ENCODE measurements at regions not wholly inside any gene's neighbourhood (a gene's known extent, or its start where the extent isn't known, plus 50 kb on each side); places are given as distances from the start of the nearest gene placed in this dataset.

DNA sequence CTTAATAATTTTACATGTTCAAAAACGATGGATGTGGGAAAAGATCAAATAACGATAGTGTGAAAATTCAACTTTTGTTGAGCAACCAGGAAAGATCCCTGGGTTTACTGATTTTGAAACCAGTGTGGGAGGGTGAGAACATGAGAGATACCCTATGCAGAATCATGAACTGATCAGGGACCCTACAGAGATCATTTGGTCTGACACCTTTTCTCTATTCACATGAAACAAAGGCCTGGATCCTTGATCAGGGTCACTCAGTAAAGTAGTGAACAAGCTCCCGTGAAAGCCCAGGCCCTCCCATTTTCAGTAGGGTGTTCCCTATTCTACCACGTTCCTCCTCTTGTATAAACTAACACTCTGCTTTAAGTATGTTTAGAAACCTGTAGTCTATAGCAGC is 60.5 kb upstream of the DUSP22 start:
- TF ChIP-seq, protein P1, sequence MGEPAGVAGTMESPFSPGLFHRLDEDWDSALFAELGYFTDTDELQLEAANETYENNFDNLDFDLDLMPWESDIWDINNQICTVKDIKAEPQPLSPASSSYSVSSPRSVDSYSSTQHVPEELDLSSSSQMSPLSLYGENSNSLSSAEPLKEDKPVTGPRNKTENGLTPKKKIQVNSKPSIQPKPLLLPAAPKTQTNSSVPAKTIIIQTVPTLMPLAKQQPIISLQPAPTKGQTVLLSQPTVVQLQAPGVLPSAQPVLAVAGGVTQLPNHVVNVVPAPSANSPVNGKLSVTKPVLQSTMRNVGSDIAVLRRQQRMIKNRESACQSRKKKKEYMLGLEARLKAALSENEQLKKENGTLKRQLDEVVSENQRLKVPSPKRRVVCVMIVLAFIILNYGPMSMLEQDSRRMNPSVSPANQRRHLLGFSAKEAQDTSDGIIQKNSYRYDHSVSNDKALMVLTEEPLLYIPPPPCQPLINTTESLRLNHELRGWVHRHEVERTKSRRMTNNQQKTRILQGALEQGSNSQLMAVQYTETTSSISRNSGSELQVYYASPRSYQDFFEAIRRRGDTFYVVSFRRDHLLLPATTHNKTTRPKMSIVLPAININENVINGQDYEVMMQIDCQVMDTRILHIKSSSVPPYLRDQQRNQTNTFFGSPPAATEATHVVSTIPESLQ (CRISPR knock-in tag; IDR thresholded peaks at IDR 0.05): no peak
- TF ChIP-seq, protein P2, sequence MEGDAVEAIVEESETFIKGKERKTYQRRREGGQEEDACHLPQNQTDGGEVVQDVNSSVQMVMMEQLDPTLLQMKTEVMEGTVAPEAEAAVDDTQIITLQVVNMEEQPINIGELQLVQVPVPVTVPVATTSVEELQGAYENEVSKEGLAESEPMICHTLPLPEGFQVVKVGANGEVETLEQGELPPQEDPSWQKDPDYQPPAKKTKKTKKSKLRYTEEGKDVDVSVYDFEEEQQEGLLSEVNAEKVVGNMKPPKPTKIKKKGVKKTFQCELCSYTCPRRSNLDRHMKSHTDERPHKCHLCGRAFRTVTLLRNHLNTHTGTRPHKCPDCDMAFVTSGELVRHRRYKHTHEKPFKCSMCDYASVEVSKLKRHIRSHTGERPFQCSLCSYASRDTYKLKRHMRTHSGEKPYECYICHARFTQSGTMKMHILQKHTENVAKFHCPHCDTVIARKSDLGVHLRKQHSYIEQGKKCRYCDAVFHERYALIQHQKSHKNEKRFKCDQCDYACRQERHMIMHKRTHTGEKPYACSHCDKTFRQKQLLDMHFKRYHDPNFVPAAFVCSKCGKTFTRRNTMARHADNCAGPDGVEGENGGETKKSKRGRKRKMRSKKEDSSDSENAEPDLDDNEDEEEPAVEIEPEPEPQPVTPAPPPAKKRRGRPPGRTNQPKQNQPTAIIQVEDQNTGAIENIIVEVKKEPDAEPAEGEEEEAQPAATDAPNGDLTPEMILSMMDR (IDR thresholded peaks at IDR 0.05): no peak
- no peak for TF ChIP-seq FOXK1 (CRISPR knock-in tag; IDR thresholded peaks at IDR 0.05)
- TF ChIP-seq SMAD4 (CRISPR knock-in tag; IDR thresholded peaks at IDR 0.05): no peak
- no peak for TF ChIP-seq KAT7 (CRISPR knock-in tag; IDR thresholded peaks at IDR 0.05; ENCODE audit: borderline replicate concordance)
- TF ChIP-seq, protein P3, sequence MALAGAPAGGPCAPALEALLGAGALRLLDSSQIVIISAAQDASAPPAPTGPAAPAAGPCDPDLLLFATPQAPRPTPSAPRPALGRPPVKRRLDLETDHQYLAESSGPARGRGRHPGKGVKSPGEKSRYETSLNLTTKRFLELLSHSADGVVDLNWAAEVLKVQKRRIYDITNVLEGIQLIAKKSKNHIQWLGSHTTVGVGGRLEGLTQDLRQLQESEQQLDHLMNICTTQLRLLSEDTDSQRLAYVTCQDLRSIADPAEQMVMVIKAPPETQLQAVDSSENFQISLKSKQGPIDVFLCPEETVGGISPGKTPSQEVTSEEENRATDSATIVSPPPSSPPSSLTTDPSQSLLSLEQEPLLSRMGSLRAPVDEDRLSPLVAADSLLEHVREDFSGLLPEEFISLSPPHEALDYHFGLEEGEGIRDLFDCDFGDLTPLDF (CRISPR knock-in tag; IDR thresholded peaks at IDR 0.05): no peak
- TF ChIP-seq, protein P4, sequence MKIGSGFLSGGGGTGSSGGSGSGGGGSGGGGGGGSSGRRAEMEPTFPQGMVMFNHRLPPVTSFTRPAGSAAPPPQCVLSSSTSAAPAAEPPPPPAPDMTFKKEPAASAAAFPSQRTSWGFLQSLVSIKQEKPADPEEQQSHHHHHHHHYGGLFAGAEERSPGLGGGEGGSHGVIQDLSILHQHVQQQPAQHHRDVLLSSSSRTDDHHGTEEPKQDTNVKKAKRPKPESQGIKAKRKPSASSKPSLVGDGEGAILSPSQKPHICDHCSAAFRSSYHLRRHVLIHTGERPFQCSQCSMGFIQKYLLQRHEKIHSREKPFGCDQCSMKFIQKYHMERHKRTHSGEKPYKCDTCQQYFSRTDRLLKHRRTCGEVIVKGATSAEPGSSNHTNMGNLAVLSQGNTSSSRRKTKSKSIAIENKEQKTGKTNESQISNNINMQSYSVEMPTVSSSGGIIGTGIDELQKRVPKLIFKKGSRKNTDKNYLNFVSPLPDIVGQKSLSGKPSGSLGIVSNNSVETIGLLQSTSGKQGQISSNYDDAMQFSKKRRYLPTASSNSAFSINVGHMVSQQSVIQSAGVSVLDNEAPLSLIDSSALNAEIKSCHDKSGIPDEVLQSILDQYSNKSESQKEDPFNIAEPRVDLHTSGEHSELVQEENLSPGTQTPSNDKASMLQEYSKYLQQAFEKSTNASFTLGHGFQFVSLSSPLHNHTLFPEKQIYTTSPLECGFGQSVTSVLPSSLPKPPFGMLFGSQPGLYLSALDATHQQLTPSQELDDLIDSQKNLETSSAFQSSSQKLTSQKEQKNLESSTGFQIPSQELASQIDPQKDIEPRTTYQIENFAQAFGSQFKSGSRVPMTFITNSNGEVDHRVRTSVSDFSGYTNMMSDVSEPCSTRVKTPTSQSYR (CRISPR knock-in tag; IDR thresholded peaks at IDR 0.05): no peak
